GM12878 (cell line): ENCODE measurements at regions not wholly inside any gene's neighbourhood (a gene's known extent, or its start where the extent isn't known, plus 50 kb on each side); places are given as distances from the start of the nearest gene placed in this dataset.

ENCODE experiments used
- ATAC-seq: fragments of 200-7000 bp; cut with Tn5 transposase; 3 replicates; pipeline ENCODE4 v1.9.1; 2020; ENCODE audit warnings: mild to moderate bottlenecking, moderate library complexity
- BruUV-seq: library from RNA; stranded (reverse); fragments of 400-500 nt; replicated peaks from 2 replicates; lab custom pipeline; 2021; lab: Mats Ljungman, UMichigan
- CTCF ChIA-PET: fragments of 300-600 bp; sonication (Branson Sonifier 250); formaldehyde crosslinking; extraction: SDS; loops from one replicate; lab custom pipeline; 2021; ENCODE audit warnings: inconsistent platforms; lab: Yijun Ruan, JAX
- POLR2A ChIA-PET: fragments of 350-600 bp; formaldehyde crosslinking; extraction: SDS; loops from one replicate; lab custom pipeline; 2021; ENCODE audit warnings: inconsistent platforms; lab: Charles Lee
- RAD21 ChIA-PET: fragments of 300-600 bp; sonication (Branson Sonifier 250); formaldehyde crosslinking; loops from one replicate; lab custom pipeline; 2023; ENCODE audit warnings: antibody characterized with exemption; ENCODE audit not compliant: unreplicated experiment; lab: Charles Lee
- SMC1A ChIA-PET: fragments of 300-600 bp; sonication (Branson Sonifier 250); formaldehyde crosslinking; loops from one replicate; lab custom pipeline; 2023; ENCODE audit not compliant: unreplicated experiment, uncharacterized antibody; lab: Charles Lee
- DNase-seq: peaks from one replicate; pipeline ENCODE4 v3.0.0-alpha.2; 2011; ENCODE audit warnings: low read depth, low spot score
- FAIRE-seq: peaks from 3 replicates; lab custom pipeline; 2011; peaks lifted over from hg19 to GRCh38; lab: Jason Lieb, UNC
- H2AFZ ChIP-seq: 2 replicates; pipeline ENCODE4 v1.6.0; 2011; ENCODE audit warnings: low read depth, low read length, control low read depth; ENCODE audit not compliant: control insufficient read depth
- H3K27ac ChIP-seq: 2 replicates; pipeline ENCODE4 v1.5.1; 2011; ENCODE audit warnings: control low read depth; ENCODE audit not compliant: control insufficient read depth, insufficient read depth
- H3K27me3 ChIP-seq, 2 experiments: replicated peaks in 1 of 2; 2 replicates each; pipeline versions ENCODE4 v1.6.0 to v1.6.1; 2011; ENCODE audit warnings: low read length in 1 of 2; ENCODE audit not compliant: control insufficient read depth in 2 of 2, insufficient read depth in 2 of 2
- H3K36me3 ChIP-seq, 2 experiments: 2 replicates each; pipeline ENCODE4 v1.5.1; 2011; ENCODE audit warnings: low read length in 1 of 2; ENCODE audit not compliant: control insufficient read depth in 2 of 2, insufficient read depth in 2 of 2
- H3K4me1 ChIP-seq: 2 replicates; pipeline ENCODE4 v1.6.1; 2011; ENCODE audit warnings: mild to moderate bottlenecking, low read length, moderate library complexity, mixed read lengths; ENCODE audit not compliant: control insufficient read depth, insufficient read depth
- H3K4me2 ChIP-seq: 2 replicates; pipeline ENCODE4 v1.6.0; 2011; ENCODE audit warnings: control low read depth; ENCODE audit not compliant: control insufficient read depth, insufficient read depth
- H3K4me3 ChIP-seq: fragments of 200-600 bp; sonication (generic); 2 replicates; pipeline ENCODE4 v1.5.1; 2016
- H3K79me2 ChIP-seq: 2 replicates; pipeline ENCODE4 v1.6.0; 2011; ENCODE audit warnings: low read length; ENCODE audit not compliant: control insufficient read depth, insufficient read depth
- H3K9ac ChIP-seq: 2 replicates; pipeline ENCODE4 v1.8.0; 2011; ENCODE audit warnings: low read length, control low read depth, mixed read lengths; ENCODE audit not compliant: control insufficient read depth, insufficient read depth
- H3K9me3 ChIP-seq: replicated peaks from 3 replicates; pipeline ENCODE4 v1.5.1; 2011; ENCODE audit warnings: mild to moderate bottlenecking, low read length; ENCODE audit not compliant: control insufficient read depth, insufficient read depth
- H4K20me1 ChIP-seq: 2 replicates; pipeline ENCODE4 v1.6.0; 2011; ENCODE audit not compliant: control insufficient read depth, insufficient read depth
- IRF4 ChIP-seq: IDR thresholded peaks from 2 replicates; pipeline ENCODE4 v1.6.1; 2011; ENCODE audit warnings: low read depth, low read length
- SMAD5 ChIP-seq: IDR thresholded peaks from 2 replicates; pipeline ENCODE4 v1.6.1; 2016; ENCODE audit warnings: antibody characterized with exemption, low read depth
- TARDBP ChIP-seq: IDR thresholded peaks from 2 replicates; pipeline ENCODE4 v1.6.1; 2016; ENCODE audit warnings: borderline replicate concordance
- WGBS: methylation state at CpG from one replicate; pipeline ENCODE4 v1.1.6; 2016; ENCODE audit warnings: low lambda C conversion rate; ENCODE audit not compliant: insufficient replicate concordance, insufficient coverage; ENCODE audit errors: missing lambda C conversion rate; 5-methylcytosine and 5-hydroxymethylcytosine counted together
- in situ Hi-C: fragments of 300-500 bp; cut with MboI; formaldehyde crosslinking; loops from 9 replicates; pipeline ENCODE4 v1.14.3; 2018; ENCODE audit warnings: mixed read lengths
- intact Hi-C: fragments of 100-400 bp; cut with micrococcal nuclease; formaldehyde crosslinking; loops from one replicate; pipeline ENCODE4 v1.14.2; 2022; ENCODE audit not compliant: unreplicated experiment
- TF ChIP-seq, protein P1 (sequence below): IDR thresholded peaks from 2 replicates; pipeline ENCODE4 v1.6.1; 2012; ENCODE audit warnings: low read depth, low read length, improper control_type of control experiment
- TF ChIP-seq, protein P2 (sequence below): fragments of 450-650 bp; IDR thresholded peaks from 2 replicates; pipeline ENCODE4 v1.6.1; 2018; ENCODE audit warnings: borderline replicate concordance, mild to moderate bottlenecking; ENCODE audit not compliant: partially characterized antibody
- TF ChIP-seq, protein P3 (sequence below): fragments of 450-650 bp; IDR thresholded peaks from 2 replicates; pipeline ENCODE4 v1.6.1; 2014; ENCODE audit warnings: mild to moderate bottlenecking
- TF ChIP-seq, protein P4 (sequence below): fragments of 450-650 bp; IDR thresholded peaks from 2 replicates; pipeline ENCODE4 v1.6.1; 2016; ENCODE audit warnings: mild to moderate bottlenecking

DNA sequence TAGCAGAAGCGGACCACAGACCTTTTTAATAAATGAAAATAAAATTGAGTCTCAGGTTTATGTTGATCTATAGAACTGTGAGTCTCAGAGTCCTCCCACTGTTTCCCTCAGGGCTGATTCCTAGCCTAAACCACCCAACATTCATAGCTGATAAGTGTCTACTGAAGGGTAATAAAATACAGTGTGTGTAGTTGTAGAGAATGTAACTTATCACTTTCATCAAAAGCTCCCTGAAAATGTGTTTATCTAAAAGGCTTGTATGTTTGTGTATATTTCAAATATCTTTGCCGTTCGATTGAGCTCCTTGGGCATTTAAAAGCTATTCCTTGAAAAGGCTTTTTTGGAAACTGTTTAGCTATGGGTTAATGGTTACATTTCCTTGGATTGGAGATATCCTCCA is 740.3 kb upstream of the SOX9 start (continued):
- TF ChIP-seq SMAD5 = no peak
- TF ChIP-seq, protein P1, sequence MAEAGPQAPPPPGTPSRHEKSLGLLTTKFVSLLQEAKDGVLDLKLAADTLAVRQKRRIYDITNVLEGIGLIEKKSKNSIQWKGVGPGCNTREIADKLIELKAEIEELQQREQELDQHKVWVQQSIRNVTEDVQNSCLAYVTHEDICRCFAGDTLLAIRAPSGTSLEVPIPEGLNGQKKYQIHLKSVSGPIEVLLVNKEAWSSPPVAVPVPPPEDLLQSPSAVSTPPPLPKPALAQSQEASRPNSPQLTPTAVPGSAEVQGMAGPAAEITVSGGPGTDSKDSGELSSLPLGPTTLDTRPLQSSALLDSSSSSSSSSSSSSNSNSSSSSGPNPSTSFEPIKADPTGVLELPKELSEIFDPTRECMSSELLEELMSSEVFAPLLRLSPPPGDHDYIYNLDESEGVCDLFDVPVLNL = no peak
- no peak for TF ChIP-seq TARDBP
- TF ChIP-seq, protein P2, sequence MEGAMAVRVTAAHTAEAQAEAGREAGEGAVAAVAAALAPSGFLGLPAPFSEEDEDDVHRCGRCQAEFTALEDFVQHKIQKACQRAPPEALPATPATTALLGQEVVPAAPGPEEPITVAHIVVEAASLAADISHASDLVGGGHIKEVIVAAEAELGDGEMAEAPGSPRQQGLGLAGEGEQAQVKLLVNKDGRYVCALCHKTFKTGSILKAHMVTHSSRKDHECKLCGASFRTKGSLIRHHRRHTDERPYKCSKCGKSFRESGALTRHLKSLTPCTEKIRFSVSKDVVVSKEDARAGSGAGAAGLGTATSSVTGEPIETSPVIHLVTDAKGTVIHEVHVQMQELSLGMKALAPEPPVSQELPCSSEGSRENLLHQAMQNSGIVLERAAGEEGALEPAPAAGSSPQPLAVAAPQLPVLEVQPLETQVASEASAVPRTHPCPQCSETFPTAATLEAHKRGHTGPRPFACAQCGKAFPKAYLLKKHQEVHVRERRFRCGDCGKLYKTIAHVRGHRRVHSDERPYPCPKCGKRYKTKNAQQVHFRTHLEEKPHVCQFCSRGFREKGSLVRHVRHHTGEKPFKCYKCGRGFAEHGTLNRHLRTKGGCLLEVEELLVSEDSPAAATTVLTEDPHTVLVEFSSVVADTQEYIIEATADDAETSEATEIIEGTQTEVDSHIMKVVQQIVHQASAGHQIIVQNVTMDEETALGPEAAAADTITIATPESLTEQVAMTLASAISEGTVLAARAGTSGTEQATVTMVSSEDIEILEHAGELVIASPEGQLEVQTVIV = no peak
- TF ChIP-seq, protein P3, sequence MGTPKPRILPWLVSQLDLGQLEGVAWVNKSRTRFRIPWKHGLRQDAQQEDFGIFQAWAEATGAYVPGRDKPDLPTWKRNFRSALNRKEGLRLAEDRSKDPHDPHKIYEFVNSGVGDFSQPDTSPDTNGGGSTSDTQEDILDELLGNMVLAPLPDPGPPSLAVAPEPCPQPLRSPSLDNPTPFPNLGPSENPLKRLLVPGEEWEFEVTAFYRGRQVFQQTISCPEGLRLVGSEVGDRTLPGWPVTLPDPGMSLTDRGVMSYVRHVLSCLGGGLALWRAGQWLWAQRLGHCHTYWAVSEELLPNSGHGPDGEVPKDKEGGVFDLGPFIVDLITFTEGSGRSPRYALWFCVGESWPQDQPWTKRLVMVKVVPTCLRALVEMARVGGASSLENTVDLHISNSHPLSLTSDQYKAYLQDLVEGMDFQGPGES = no peak

DNA sequence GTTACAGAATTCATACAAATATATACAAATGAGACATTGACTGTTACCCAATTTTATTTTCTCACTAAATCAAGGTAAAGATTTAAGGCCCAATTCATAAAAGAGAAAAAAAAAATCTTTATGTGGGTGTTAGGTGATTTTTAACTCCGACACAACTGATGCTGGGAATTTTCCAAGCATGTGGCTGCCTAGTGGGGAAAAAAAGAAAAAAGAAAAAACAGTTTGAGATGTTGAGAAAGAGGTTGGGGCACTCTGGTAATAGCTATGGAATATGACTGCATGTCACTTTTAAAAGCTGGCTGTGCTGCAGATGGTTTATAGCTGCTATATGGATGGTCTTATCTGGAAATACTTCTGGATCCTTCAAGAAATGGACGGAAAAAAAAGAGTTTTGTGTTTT is 739.9 kb upstream of the SOX9 start:
- ChIA-PET POLR2A (no interaction called here), RAD21 (no interaction called here), SMC1A (no interaction called here), CTCF (interaction anchor here (0.6 kb wide), 1 partner anchor 322 kb away, joined by 3 read pairs; no protein-coding TSS in a partner anchor)
- Histone ChIP-seq H3K9me3 (no peaks in the 10 kb centered on the region), H3K79me2 (no peaks in the 10 kb centered on the region), H3K27me3 (no peaks in the 10 kb centered on the region), H3K36me3 (no peaks in the 10 kb centered on the region), H3K4me3 (no peak overlapping the region), H3K4me1 (no peaks in the 10 kb centered on the region), H3K4me2 (no peak overlapping the region), H4K20me1 (no peaks in the 10 kb centered on the region), H3K27ac (no peak overlapping the region), H2AFZ (no peak overlapping the region), H3K9ac (no peak overlapping the region)
- 0% methylated on average over 2 of the region's 2 CpGs for WGBS
- no peak for ATAC-seq
- TF ChIP-seq, protein P2 = no peak
- TF ChIP-seq, protein P4, sequence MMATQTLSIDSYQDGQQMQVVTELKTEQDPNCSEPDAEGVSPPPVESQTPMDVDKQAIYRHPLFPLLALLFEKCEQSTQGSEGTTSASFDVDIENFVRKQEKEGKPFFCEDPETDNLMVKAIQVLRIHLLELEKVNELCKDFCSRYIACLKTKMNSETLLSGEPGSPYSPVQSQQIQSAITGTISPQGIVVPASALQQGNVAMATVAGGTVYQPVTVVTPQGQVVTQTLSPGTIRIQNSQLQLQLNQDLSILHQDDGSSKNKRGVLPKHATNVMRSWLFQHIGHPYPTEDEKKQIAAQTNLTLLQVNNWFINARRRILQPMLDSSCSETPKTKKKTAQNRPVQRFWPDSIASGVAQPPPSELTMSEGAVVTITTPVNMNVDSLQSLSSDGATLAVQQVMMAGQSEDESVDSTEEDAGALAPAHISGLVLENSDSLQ = no peak
- TF ChIP-seq IRF4 = no peak
- in situ Hi-C loops = no loop called here
- BruUV-seq = no TSS peak
- FAIRE-seq = no peak
- intact Hi-C loops = no loop called here
- no peak for DNase-seq
